ENCODE measurements at regions not wholly inside any gene's neighbourhood (a gene's known extent, or its start where the extent isn't known, plus 50 kb on each side); places are given as distances from the start of the nearest gene placed in this dataset.

GRCh38 chr3:146382386-146382785 is 87.0 kb downstream of the PLSCR2 start:
- no peak for ATAC-seq
- no peak for TF ChIP-seq ZNF70 (CRISPR knock-in tag; IDR thresholded peaks at IDR 0.05)
- no peak for TF ChIP-seq ESRRG (CRISPR knock-in tag; IDR thresholded peaks at IDR 0.05)
- TF ChIP-seq CREB5 (CRISPR knock-in tag; IDR thresholded peaks at IDR 0.05; ENCODE audit: low read depth), result no peak
- no peak for TF ChIP-seq ZFP30 (CRISPR knock-in tag; IDR thresholded peaks at IDR 0.05)
- no peak for TF ChIP-seq ISL1 (CRISPR knock-in tag; IDR thresholded peaks at IDR 0.05)
- no peak for TF ChIP-seq CSRNP3 (CRISPR knock-in tag; IDR thresholded peaks at IDR 0.05)
- no peak for TF ChIP-seq PPARA (CRISPR knock-in tag; IDR thresholded peaks at IDR 0.05; ENCODE audit: borderline replicate concordance)
- TF ChIP-seq ARNTL (CRISPR knock-in tag; IDR thresholded peaks at IDR 0.05; ENCODE audit: borderline replicate concordance, low read depth), result no peak
- TF ChIP-seq ZNF8 (CRISPR knock-in tag; IDR thresholded peaks at IDR 0.05), result no peak
- no peak for TF ChIP-seq SNAI2 (CRISPR knock-in tag; IDR thresholded peaks at IDR 0.05)
- no peak for TF ChIP-seq PATZ1 (CRISPR knock-in tag; IDR thresholded peaks at IDR 0.05; ENCODE audit: borderline replicate concordance)
- no peak for TF ChIP-seq TSHZ2 (CRISPR knock-in tag; IDR thresholded peaks at IDR 0.05)
- TF ChIP-seq OSR1 (CRISPR knock-in tag; IDR thresholded peaks at IDR 0.05), result no peak
- TF ChIP-seq TOX (CRISPR knock-in tag; IDR thresholded peaks at IDR 0.05; ENCODE audit: borderline replicate concordance), result no peak
- TF ChIP-seq RARB (CRISPR knock-in tag; IDR thresholded peaks at IDR 0.05), result no peak
- TF ChIP-seq POU6F1 (CRISPR knock-in tag; IDR thresholded peaks at IDR 0.05; ENCODE audit: borderline replicate concordance, low read depth), result no peak
- no peak for TF ChIP-seq ZC3H10 (CRISPR knock-in tag; IDR thresholded peaks at IDR 0.05)
- no peak for TF ChIP-seq CSDC2 (CRISPR knock-in tag; IDR thresholded peaks at IDR 0.05)

- no peak for ATAC-seq
- TF ChIP-seq ZNF565 (CRISPR knock-in tag; conservative IDR thresholded peaks at IDR 0.05; ENCODE audit: low read depth) (no peak), CSRNP3 (CRISPR knock-in tag; IDR thresholded peaks at IDR 0.05) (no peak), PATZ1 (CRISPR knock-in tag; IDR thresholded peaks at IDR 0.05; ENCODE audit: borderline replicate concordance) (no peak), ARNTL (CRISPR knock-in tag; IDR thresholded peaks at IDR 0.05; ENCODE audit: borderline replicate concordance, low read depth) (no peak), ISL1 (CRISPR knock-in tag; IDR thresholded peaks at IDR 0.05) (no peak), TSHZ2 (CRISPR knock-in tag; IDR thresholded peaks at IDR 0.05) (no peak), SNAI2 (CRISPR knock-in tag; IDR thresholded peaks at IDR 0.05) (no peak), GLIS3 (CRISPR knock-in tag; IDR thresholded peaks at IDR 0.05) (no peak), ZNF70 (CRISPR knock-in tag; IDR thresholded peaks at IDR 0.05) (no peak), ZFP30 (CRISPR knock-in tag; IDR thresholded peaks at IDR 0.05) (no peak), POU6F1 (CRISPR knock-in tag; IDR thresholded peaks at IDR 0.05; ENCODE audit: borderline replicate concordance, low read depth) (no peak), RARB (CRISPR knock-in tag; IDR thresholded peaks at IDR 0.05) (no peak), ZNF8 (CRISPR knock-in tag; IDR thresholded peaks at IDR 0.05) (no peak), ZFP3 (CRISPR knock-in tag; IDR thresholded peaks at IDR 0.05) (no peak), PPARA (CRISPR knock-in tag; IDR thresholded peaks at IDR 0.05; ENCODE audit: borderline replicate concordance) (no peak)
These were observed 89.3 kb downstream of the PLSCR2 start for GRCh38 chr3:146380046-146380445.
